ENCODE measurements at regions not wholly inside any gene's neighbourhood (a gene's known extent, or its start where the extent isn't known, plus 50 kb on each side); places are given as distances from the start of the nearest gene placed in this dataset.

- H2AFZ ChIP-seq (ENCODE audit: low read depth, low read length) = no peak overlapping the region
- H3K27me3 ChIP-seq (ENCODE audit: insufficient read depth, low read length) = no peaks in the 10 kb centered on the region
- no peaks in the 10 kb centered on the region for H3K4me1 ChIP-seq (ENCODE audit: insufficient read depth, low read length)
- no peak overlapping the region for H3K4me3 ChIP-seq (ENCODE audit: low read length)
- H3K9me3 ChIP-seq (ENCODE audit: low read length) = no peaks in the 10 kb centered on the region
- no peaks in the 10 kb centered on the region for H3K36me3 ChIP-seq (ENCODE audit: insufficient read depth, low read length)
Observed at GRCh38 chr3:7793786-7794185, 707.8 kb upstream of the LMCD1 start.

- no peaks in the 10 kb centered on the region for H3K4me1 ChIP-seq (ENCODE audit: insufficient read depth, low read length)
- H3K36me3 ChIP-seq (ENCODE audit: insufficient read depth, low read length) = no peaks in the 10 kb centered on the region
- no peaks in the 10 kb centered on the region for H3K9me3 ChIP-seq (ENCODE audit: low read length)
- no peak overlapping the region for H3K4me3 ChIP-seq (ENCODE audit: low read length)
- no peak overlapping the region for H2AFZ ChIP-seq (ENCODE audit: low read depth, low read length)
- no peaks in the 10 kb centered on the region for H3K27me3 ChIP-seq (ENCODE audit: insufficient read depth, low read length)
Observed at GRCh38 chr3:7798276-7798675, 703.3 kb upstream of the LMCD1 start.

GRCh38 chr3:7800006-7800780 is 701.4 kb upstream of the LMCD1 start:
- Histone ChIP-seq H3K4me3 (ENCODE audit: low read length) (no peak overlapping the region), H3K9me3 (ENCODE audit: low read length) (no peaks in the 10 kb centered on the region), H3K4me1 (ENCODE audit: insufficient read depth, low read length) (no peaks in the 10 kb centered on the region), H3K27me3 (ENCODE audit: insufficient read depth, low read length) (no peaks in the 10 kb centered on the region), H2AFZ (ENCODE audit: low read depth, low read length) (no peak overlapping the region), H3K36me3 (ENCODE audit: insufficient read depth, low read length) (no peaks in the 10 kb centered on the region)

GRCh38 chr3:7812490-7812889 is 689.1 kb upstream of the LMCD1 start:
- H3K9me3 ChIP-seq (ENCODE audit: low read length) = no peaks in the 10 kb centered on the region
- no peaks in the 10 kb centered on the region for H3K4me1 ChIP-seq (ENCODE audit: insufficient read depth, low read length)
- H3K36me3 ChIP-seq (ENCODE audit: insufficient read depth, low read length) = no peaks in the 10 kb centered on the region
- no peaks in the 10 kb centered on the region for H3K27me3 ChIP-seq (ENCODE audit: insufficient read depth, low read length)
- H3K4me3 ChIP-seq (ENCODE audit: low read length) = no peak overlapping the region
- H2AFZ ChIP-seq (ENCODE audit: low read depth, low read length) = no peak overlapping the region

- H3K9me3 ChIP-seq (ENCODE audit: low read length) = no peaks in the 10 kb centered on the region
- H2AFZ ChIP-seq (ENCODE audit: low read depth, low read length) = no peak overlapping the region
- no peaks in the 10 kb centered on the region for H3K4me1 ChIP-seq (ENCODE audit: insufficient read depth, low read length)
- H3K4me3 ChIP-seq (ENCODE audit: low read length) = no peak overlapping the region
- no peaks in the 10 kb centered on the region for H3K27me3 ChIP-seq (ENCODE audit: insufficient read depth, low read length)
- no peaks in the 10 kb centered on the region for H3K36me3 ChIP-seq (ENCODE audit: insufficient read depth, low read length)
Observed at GRCh38 chr3:7813365-7813764, 688.3 kb upstream of the LMCD1 start.

GRCh38 chr3:7817239-7817638 is 684.4 kb upstream of the LMCD1 start:
- H3K27me3 ChIP-seq (ENCODE audit: insufficient read depth, low read length) = no peaks in the 10 kb centered on the region
- H3K4me1 ChIP-seq (ENCODE audit: insufficient read depth, low read length) = no peaks in the 10 kb centered on the region
- no peaks in the 10 kb centered on the region for H3K36me3 ChIP-seq (ENCODE audit: insufficient read depth, low read length)
- no peak overlapping the region for H3K4me3 ChIP-seq (ENCODE audit: low read length)
- H3K9me3 ChIP-seq (ENCODE audit: low read length) = no peaks in the 10 kb centered on the region
- no peak overlapping the region for H2AFZ ChIP-seq (ENCODE audit: low read depth, low read length)

- H2AFZ ChIP-seq (ENCODE audit: low read depth, low read length) = no peak overlapping the region
- no peaks in the 10 kb centered on the region for H3K27me3 ChIP-seq (ENCODE audit: insufficient read depth, low read length)
- no peak overlapping the region for H3K4me3 ChIP-seq (ENCODE audit: low read length)
- no peaks in the 10 kb centered on the region for H3K9me3 ChIP-seq (ENCODE audit: low read length)
- no peaks in the 10 kb centered on the region for H3K36me3 ChIP-seq (ENCODE audit: insufficient read depth, low read length)
- no peaks in the 10 kb centered on the region for H3K4me1 ChIP-seq (ENCODE audit: insufficient read depth, low read length)
Observed at GRCh38 chr3:7820969-7821368, 680.7 kb upstream of the LMCD1 start.

- Histone ChIP-seq H3K4me3 (ENCODE audit: low read length) (no peak overlapping the region), H3K36me3 (ENCODE audit: insufficient read depth, low read length) (no peaks in the 10 kb centered on the region), H2AFZ (ENCODE audit: low read depth, low read length) (no peak overlapping the region), H3K9me3 (ENCODE audit: low read length) (no peaks in the 10 kb centered on the region), H3K27me3 (ENCODE audit: insufficient read depth, low read length) (no peaks in the 10 kb centered on the region), H3K4me1 (ENCODE audit: insufficient read depth, low read length) (no peaks in the 10 kb centered on the region)
Observed at GRCh38 chr3:7821858-7822257, 679.8 kb upstream of the LMCD1 start.

GRCh38 chr3:7841451-7841850 is 660.2 kb upstream of the LMCD1 start:
- Histone ChIP-seq H2AFZ (ENCODE audit: low read depth, low read length) (no peak overlapping the region), H3K27me3 (ENCODE audit: insufficient read depth, low read length) (no peaks in the 10 kb centered on the region), H3K36me3 (ENCODE audit: insufficient read depth, low read length) (no peaks in the 10 kb centered on the region), H3K4me1 (ENCODE audit: insufficient read depth, low read length) (no peaks in the 10 kb centered on the region), H3K4me3 (ENCODE audit: low read length) (no peak overlapping the region), H3K9me3 (ENCODE audit: low read length) (no peaks in the 10 kb centered on the region)

- no peaks in the 10 kb centered on the region for H3K9me3 ChIP-seq (ENCODE audit: low read length)
- no peaks in the 10 kb centered on the region for H3K4me1 ChIP-seq (ENCODE audit: insufficient read depth, low read length)
- H3K4me3 ChIP-seq (ENCODE audit: low read length) = no peak overlapping the region
- no peaks in the 10 kb centered on the region for H3K36me3 ChIP-seq (ENCODE audit: insufficient read depth, low read length)
- H3K27me3 ChIP-seq (ENCODE audit: insufficient read depth, low read length) = no peaks in the 10 kb centered on the region
- H2AFZ ChIP-seq (ENCODE audit: low read depth, low read length) = no peak overlapping the region
Observed at GRCh38 chr3:7843441-7843840, 658.2 kb upstream of the LMCD1 start.

GRCh38 chr3:7847021-7847420 is 654.6 kb upstream of the LMCD1 start:
- H2AFZ ChIP-seq (ENCODE audit: low read depth, low read length) = no peak overlapping the region
- H3K4me3 ChIP-seq (ENCODE audit: low read length) = no peak overlapping the region
- no peaks in the 10 kb centered on the region for H3K27me3 ChIP-seq (ENCODE audit: insufficient read depth, low read length)

GRCh38 chr3:7847521-7847920 is 654.1 kb upstream of the LMCD1 start:
- Histone ChIP-seq H3K9me3 (ENCODE audit: low read length) (no peaks in the 10 kb centered on the region), H2AFZ (ENCODE audit: low read depth, low read length) (no peak overlapping the region)

More at GRCh38 chr3:7847021-7847420, 654.6 kb upstream of the LMCD1 start:
- no peaks in the 10 kb centered on the region for H3K9me3 ChIP-seq (ENCODE audit: low read length)
- no peaks in the 10 kb centered on the region for H3K36me3 ChIP-seq (ENCODE audit: insufficient read depth, low read length)
- no peaks in the 10 kb centered on the region for H3K4me1 ChIP-seq (ENCODE audit: insufficient read depth, low read length)

GRCh38 chr3:7854266-7854665 is 647.4 kb upstream of the LMCD1 start:
- no peak overlapping the region for H2AFZ ChIP-seq (ENCODE audit: low read depth, low read length)
- no peak overlapping the region for H3K4me3 ChIP-seq (ENCODE audit: low read length)
- no peaks in the 10 kb centered on the region for H3K4me1 ChIP-seq (ENCODE audit: insufficient read depth, low read length)
- H3K36me3 ChIP-seq (ENCODE audit: insufficient read depth, low read length) = no peaks in the 10 kb centered on the region
- H3K27me3 ChIP-seq (ENCODE audit: insufficient read depth, low read length) = no peaks in the 10 kb centered on the region
- H3K9me3 ChIP-seq (ENCODE audit: low read length) = no peaks in the 10 kb centered on the region

More at GRCh38 chr3:7847521-7847920, 654.1 kb upstream of the LMCD1 start:
- Histone ChIP-seq H3K36me3 (ENCODE audit: insufficient read depth, low read length) (no peaks in the 10 kb centered on the region), H3K4me1 (ENCODE audit: insufficient read depth, low read length) (no peaks in the 10 kb centered on the region), H3K27me3 (ENCODE audit: insufficient read depth, low read length) (no peaks in the 10 kb centered on the region), H3K4me3 (ENCODE audit: low read length) (no peak overlapping the region)

- no peak overlapping the region for H3K4me3 ChIP-seq (ENCODE audit: low read length)
- H3K27me3 ChIP-seq (ENCODE audit: insufficient read depth, low read length) = no peaks in the 10 kb centered on the region
- H2AFZ ChIP-seq (ENCODE audit: low read depth, low read length) = no peak overlapping the region
- no peaks in the 10 kb centered on the region for H3K4me1 ChIP-seq (ENCODE audit: insufficient read depth, low read length)
- H3K36me3 ChIP-seq (ENCODE audit: insufficient read depth, low read length) = no peaks in the 10 kb centered on the region
- no peaks in the 10 kb centered on the region for H3K9me3 ChIP-seq (ENCODE audit: low read length)
Observed at GRCh38 chr3:7854721-7855120, 646.9 kb upstream of the LMCD1 start.

Data from neuron (in vitro differentiated cells).